ENCODE measurements at regions not wholly inside any gene's neighbourhood (a gene's known extent, or its start where the extent isn't known, plus 50 kb on each side); places are given as distances from the start of the nearest gene placed in this dataset.

DNA sequence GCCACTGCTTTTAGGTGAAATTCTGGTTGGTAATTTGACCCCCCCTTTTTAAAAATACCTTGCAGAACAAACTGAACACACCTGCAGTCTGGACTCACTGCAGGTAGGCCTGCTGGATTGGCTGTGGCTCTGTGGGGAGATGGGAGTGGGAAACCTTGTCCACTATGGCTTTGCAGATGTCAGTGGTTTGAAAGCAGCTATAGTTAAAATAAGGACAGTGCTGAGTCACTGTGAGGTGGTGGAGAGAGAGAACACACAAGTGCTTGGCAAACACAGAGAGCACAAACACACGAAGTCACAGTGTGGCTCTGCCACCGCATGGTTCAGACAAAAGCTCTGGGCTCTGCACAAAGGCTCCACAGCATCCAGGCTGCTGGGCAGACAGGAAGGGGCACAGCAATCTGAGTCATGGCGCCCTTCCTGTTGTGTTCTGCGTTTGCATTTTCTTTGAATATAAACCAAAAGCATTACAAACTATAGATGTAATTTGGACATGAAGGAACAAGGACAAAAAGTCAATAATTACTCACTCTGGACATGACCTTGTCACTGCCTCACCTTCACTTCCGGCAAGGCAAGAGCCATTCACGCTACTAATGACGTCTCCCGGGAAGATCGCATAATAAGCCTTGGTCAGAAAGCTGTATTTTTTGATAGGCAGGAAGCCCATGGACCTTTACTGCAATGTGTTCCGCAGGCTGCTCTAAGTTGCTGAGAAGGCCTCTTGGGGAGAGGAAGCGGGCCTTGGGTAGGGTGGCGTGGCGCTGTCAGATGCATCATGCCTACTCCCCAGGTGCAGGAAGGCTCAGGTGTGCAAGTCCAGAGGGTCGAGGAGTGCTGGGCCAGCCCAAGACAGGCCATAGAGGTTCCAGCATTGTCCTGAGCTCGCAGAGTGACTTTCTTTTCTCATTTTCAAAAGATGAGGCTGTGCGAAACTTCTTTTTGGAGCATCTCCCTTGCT, 60.1 kb upstream of the MED9 start (continued):
- no peak for TF ChIP-seq SMAD3 (CRISPR knock-in tag; IDR thresholded peaks at IDR 0.05)
- no peak for TF ChIP-seq CENPT (CRISPR knock-in tag; IDR thresholded peaks at IDR 0.05; ENCODE audit: low read depth)
- TF ChIP-seq KMT2B (CRISPR knock-in tag; IDR thresholded peaks at IDR 0.05) = no peak
- no peak for TF ChIP-seq ZNF354B (CRISPR knock-in tag; IDR thresholded peaks at IDR 0.05)
- TF ChIP-seq POLR2A (IDR thresholded peaks at IDR 0.05; ENCODE audit: insufficient read depth in 1 of 2, low read depth in 2 of 2, low read length in 2 of 2) = peak; percentile 41 to 60; a peak in 2 of 4 replicates
- no peak for TF ChIP-seq REXO4 (CRISPR knock-in tag; IDR thresholded peaks at IDR 0.05; ENCODE audit: borderline replicate concordance)
- TF ChIP-seq, protein P1, sequence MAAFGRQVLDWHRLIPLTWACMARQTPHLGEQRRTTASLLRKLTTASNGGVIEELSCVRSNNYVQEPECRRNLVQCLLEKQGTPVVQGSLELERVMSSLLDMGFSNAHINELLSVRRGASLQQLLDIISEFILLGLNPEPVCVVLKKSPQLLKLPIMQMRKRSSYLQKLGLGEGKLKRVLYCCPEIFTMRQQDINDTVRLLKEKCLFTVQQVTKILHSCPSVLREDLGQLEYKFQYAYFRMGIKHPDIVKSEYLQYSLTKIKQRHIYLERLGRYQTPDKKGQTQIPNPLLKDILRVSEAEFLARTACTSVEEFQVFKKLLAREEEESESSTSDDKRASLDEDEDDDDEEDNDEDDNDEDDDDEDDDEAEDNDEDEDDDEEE (CRISPR knock-in tag; IDR thresholded peaks at IDR 0.05) = no peak
- no peak for TF ChIP-seq ZNF10 (CRISPR knock-in tag; IDR thresholded peaks at IDR 0.05; ENCODE audit: borderline replicate concordance, low read depth)
- no peak; the same call in 1 of the 2 replicates for TF ChIP-seq SSRP1 (CRISPR knock-in tag; IDR thresholded peaks at IDR 0.05)

DNA sequence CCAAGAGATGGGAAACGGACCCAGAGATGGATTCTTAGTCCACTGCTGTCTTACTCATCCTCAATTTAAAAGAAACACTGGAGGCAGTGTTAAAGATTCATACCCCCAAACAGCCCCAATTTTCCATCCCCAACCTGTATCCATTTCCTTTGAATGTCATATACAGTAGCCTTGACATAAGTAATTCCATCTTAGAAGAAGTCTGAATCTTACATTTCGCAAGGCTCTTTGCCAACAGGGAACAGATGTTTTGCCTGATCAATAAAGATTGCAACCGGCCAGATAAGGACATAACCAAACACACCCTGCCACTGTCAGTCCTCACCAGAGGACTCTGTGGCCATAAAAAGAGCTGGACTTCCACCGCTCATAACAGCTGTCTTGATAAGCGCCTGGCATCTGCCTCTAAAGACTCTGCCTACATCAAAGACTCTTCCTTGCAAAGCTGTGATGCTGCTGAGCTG, 59.0 kb upstream of the MED9 start:
- FAIRE-seq (peak; percentile 49), ATAC-seq (peak; percentile 71), DNase-seq (ENCODE audit: low spot score) (peak; percentile 68)
- H2AFZ ChIP-seq (ENCODE audit: low read length) = no peak overlapping the region
- H3K9ac ChIP-seq (ENCODE audit: insufficient read depth, low read depth, low read length) = no peak overlapping the region
- WGBS (ENCODE audit: low lambda C conversion rate) = 50% methylated on average over 5 of the region's 5 CpGs
- no TSS peak for BruUV-seq (replicated peaks)
- H3K4me3 ChIP-seq (replicated peaks in 1 of 3; ENCODE audit: insufficient read depth in 1 of 3, low read depth in 2 of 3, low read length in 3 of 3) = no peak overlapping the region
- H3K27ac ChIP-seq (ENCODE audit: extremely low read length, insufficient read depth, low read length) = peak overlapping the region; percentile 82
- no peaks in the 10 kb centered on the region for H3K27me3 ChIP-seq (ENCODE audit: control insufficient read depth in 1 of 2, insufficient read depth in 2 of 2, low read length in 2 of 2)
- no peaks in the 10 kb centered on the region for H3K79me2 ChIP-seq (ENCODE audit: insufficient read depth, low read length)
- no peak overlapping the region; the same call in 1 of the 2 replicates for H3K4me2 ChIP-seq (ENCODE audit: low read depth, low read length)
- in situ Hi-C loops (cut with HindIII; ENCODE audit: extremely low pct_ligation_motif_present, low pct_unique_long_range_greater_than_20kb) (loop anchor here (5.0 kb wide), 1 partner anchor 60 kb away; no protein-coding TSS in a partner anchor), intact Hi-C loops (cut with micrococcal nuclease; ENCODE audit: unreplicated experiment) (no loop called here)
- no peaks in the 10 kb centered on the region for H3K36me3 ChIP-seq (replicated peaks in 1 of 2; ENCODE audit: control insufficient read depth in 1 of 2, insufficient read depth in 2 of 2, low read length in 2 of 2)
- CTCF ChIA-PET (ENCODE audit: low intra/inter-chr PET ratio, low total read pairs) = interaction anchor here (1.1 kb wide), 1 partner anchor 62 kb away, joined by 3 read pairs; no protein-coding TSS in a partner anchor
- H3K4me1 ChIP-seq (ENCODE audit: insufficient read depth, low read length) = peaks cover 50% of the 10 kb centered on the region
- H4K20me1 ChIP-seq (ENCODE audit: insufficient read depth, low read length) = no peaks in the 10 kb centered on the region
- POLR2A ChIA-PET = interaction anchor here (0.7 to 3.9 kb wide), 10 partner anchors 9 to 79 kb away, joined by 3 to 44 read pairs (median 10); partner anchors contain the start of gene RASD1
- H3K9me3 ChIP-seq (ENCODE audit: low read length) = no peaks in the 10 kb centered on the region
- TF ChIP-seq ZNF501 (CRISPR knock-in tag; IDR thresholded peaks at IDR 0.05) (no peak), RFX5 (IDR thresholded peaks at IDR 0.05; ENCODE audit: low read depth, low read length) (no peak), ZMYM3 (CRISPR knock-in tag; IDR thresholded peaks at IDR 0.05) (no peak), ZNF468 (CRISPR knock-in tag; IDR thresholded peaks at IDR 0.05) (no peak), ZNF557 (CRISPR knock-in tag; IDR thresholded peaks at IDR 0.05) (no peak), ZNF451 (CRISPR knock-in tag; IDR thresholded peaks at IDR 0.05) (no peak), ZNF589 (CRISPR knock-in tag; conservative IDR thresholded peaks at IDR 0.05) (no peak), FOXO1 (CRISPR knock-in tag; IDR thresholded peaks at IDR 0.05) (no peak), ZNF20 (CRISPR knock-in tag; IDR thresholded peaks at IDR 0.05) (no peak), ZNF253 (CRISPR knock-in tag; IDR thresholded peaks at IDR 0.05; ENCODE audit: borderline replicate concordance) (no peak), ATAD3A (CRISPR knock-in tag; IDR thresholded peaks at IDR 0.05) (no peak)
- TF ChIP-seq, protein P2, sequence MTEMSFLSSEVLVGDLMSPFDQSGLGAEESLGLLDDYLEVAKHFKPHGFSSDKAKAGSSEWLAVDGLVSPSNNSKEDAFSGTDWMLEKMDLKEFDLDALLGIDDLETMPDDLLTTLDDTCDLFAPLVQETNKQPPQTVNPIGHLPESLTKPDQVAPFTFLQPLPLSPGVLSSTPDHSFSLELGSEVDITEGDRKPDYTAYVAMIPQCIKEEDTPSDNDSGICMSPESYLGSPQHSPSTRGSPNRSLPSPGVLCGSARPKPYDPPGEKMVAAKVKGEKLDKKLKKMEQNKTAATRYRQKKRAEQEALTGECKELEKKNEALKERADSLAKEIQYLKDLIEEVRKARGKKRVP (CRISPR knock-in tag; IDR thresholded peaks at IDR 0.05) = peak in 1 of 2 experiments; percentile 30; a peak in 1 of 4 replicates
